Adrenal gland (tissue), 9 donors: ENCODE measurements at regions not wholly inside any gene's neighbourhood (a gene's known extent, or its start where the extent isn't known, plus 50 kb on each side); places are given as distances from the start of the nearest gene placed in this dataset.

Experiments used
- DNase-seq, 7 donors: peaks; one replicate each; pipeline ENCODE4 v3.0.0-alpha.2; 2019 to 2020
- H3K27ac ChIP-seq, 5 donors: fragments of 200-600 bp; sonication (generic) in 4 of 5; 1 replicate in 3 of 5; 2 replicates in 2 of 5; pipeline versions ENCODE4 v1.5.1 to v1.8.0; 2016 to 2020; ENCODE audit warnings: mild to moderate bottlenecking in 1 of 5
- H3K27me3 ChIP-seq: fragments of 200-600 bp; 2 replicates; pipeline ENCODE4 v1.8.0; 2021
- H3K36me3 ChIP-seq, 2 donors: fragments of 200-600 bp; replicated peaks in 1 of 2; 1 replicate in 1 of 2; 2 replicates in 1 of 2; pipeline versions ENCODE4 v1.5.1 to v1.8.0; 2018 to 2022
- H3K4me1 ChIP-seq, 2 donors: fragments of 200-600 bp; replicated peaks in 1 of 2; 1 replicate in 1 of 2; 2 replicates in 1 of 2; pipeline versions ENCODE4 v1.5.1 to v1.8.0; 2018 to 2021
- H3K4me3 ChIP-seq, 4 donors: fragments of 200-600 bp; sonication (generic) in 3 of 4; one replicate each; pipeline ENCODE4 v1.5.1; 2016 to 2018
- H3K9me3 ChIP-seq, 3 donors: fragments of 200-600 bp; sonication (generic) in 1 of 3; replicated peaks in 1 of 3; 1 replicate in 2 of 3; 2 replicates in 1 of 3; pipeline versions ENCODE4 v1.5.1 to v1.8.0; 2016 to 2021
- POLR2A ChIP-seq, 2 donors: fragments of 450-650 bp; IDR thresholded peaks; one replicate each; pipeline ENCODE4 v1.6.1; 2017; ENCODE audit warnings: antibody characterized with exemption in 2 of 2, mild to moderate bottlenecking in 2 of 2, moderate library complexity in 1 of 2
- WGBS, 4 donors: extraction: QIAGEN DNeasy Blood & Tissue Kit in 2 of 4; methylation state at CpG; one replicate each; pipeline versions ENCODE4 v1.1.5 to v1.1.7; 2013 to 2017; 5-methylcytosine and 5-hydroxymethylcytosine counted together
- intact Hi-C, 2 donors: fragments of 100-400 bp; cut with DNase I; formaldehyde crosslinking; loops; one replicate each; pipeline versions ENCODE4 v1.14.1 to v1.15.0; 2022 to 2023
- TF ChIP-seq, protein P1 (sequence below), 6 experiments: fragments of 450-650 bp in 4 of 6; fragments of 200-600 bp in 2 of 6; sonication (generic) in 1 of 6; IDR thresholded peaks; 1 replicate in 5 of 6; 2 replicates in 1 of 6; pipeline versions ENCODE4 v1.5.1 to v1.8.0; 2016 to 2021; ENCODE audit warnings: antibody characterized with exemption in 6 of 6, mild to moderate bottlenecking in 2 of 6, moderate library complexity in 1 of 6
- donor health status: healthy with polysubstance abuse.
- donor health status: Bipolar disorder and iron deficiency.
- donor health status: DM: yes; HTN: yes; CAD: no.
- donor health status: DM: no; HTN: no; CAD: no.
- donor health status: DM: no; HTN: no; CAD: no.

DNA sequence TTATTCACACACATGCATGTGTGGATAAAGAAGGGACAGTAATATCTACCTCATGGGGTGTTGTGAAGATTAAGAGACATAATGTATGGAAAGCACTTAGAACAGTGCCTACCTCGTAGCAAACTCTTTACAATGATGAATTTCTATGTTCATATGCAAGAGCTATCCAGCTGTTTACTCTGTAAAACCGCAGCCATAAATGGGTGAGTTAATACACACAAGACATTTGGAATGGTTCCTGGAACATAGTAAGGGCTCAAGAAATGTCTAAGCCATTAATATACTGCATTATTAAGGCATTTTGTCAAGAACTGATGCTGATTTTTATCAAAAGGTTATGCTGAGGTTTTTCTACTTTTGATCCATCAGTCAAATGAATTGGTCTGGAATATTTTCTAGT lies 1076.2 kb downstream of the TSN start:
- Histone ChIP-seq H3K27ac (no peak overlapping the region), H3K9me3 (no peaks in the 10 kb centered on the region)

DNA sequence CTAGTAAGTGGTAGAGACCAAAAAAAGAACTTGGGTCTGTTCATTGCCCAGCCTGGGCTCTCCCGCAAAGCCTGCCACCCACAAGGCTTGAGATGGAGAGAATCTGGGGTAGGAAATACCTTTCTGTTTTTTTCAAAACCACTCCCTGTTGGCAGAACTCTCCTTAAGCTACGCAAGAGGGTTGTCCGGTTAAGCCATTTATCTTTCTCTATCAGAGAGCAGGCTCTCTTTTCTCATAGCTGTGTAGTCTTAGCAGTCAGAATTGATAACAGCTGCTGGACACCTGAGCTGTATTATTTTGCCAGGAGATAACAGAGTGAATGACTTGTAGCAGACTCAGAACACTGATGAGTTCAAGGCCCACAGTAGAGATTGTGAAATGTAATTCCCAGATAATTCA lies 1088.1 kb downstream of the TSN start:
- no peak overlapping the region for H3K27ac ChIP-seq
- no peak overlapping the region for H3K4me3 ChIP-seq
- H3K36me3 ChIP-seq, result no peaks in the 10 kb centered on the region
- no peak for TF ChIP-seq POLR2A (IDR thresholded peaks at IDR 0.05)
- TF ChIP-seq, protein P1, sequence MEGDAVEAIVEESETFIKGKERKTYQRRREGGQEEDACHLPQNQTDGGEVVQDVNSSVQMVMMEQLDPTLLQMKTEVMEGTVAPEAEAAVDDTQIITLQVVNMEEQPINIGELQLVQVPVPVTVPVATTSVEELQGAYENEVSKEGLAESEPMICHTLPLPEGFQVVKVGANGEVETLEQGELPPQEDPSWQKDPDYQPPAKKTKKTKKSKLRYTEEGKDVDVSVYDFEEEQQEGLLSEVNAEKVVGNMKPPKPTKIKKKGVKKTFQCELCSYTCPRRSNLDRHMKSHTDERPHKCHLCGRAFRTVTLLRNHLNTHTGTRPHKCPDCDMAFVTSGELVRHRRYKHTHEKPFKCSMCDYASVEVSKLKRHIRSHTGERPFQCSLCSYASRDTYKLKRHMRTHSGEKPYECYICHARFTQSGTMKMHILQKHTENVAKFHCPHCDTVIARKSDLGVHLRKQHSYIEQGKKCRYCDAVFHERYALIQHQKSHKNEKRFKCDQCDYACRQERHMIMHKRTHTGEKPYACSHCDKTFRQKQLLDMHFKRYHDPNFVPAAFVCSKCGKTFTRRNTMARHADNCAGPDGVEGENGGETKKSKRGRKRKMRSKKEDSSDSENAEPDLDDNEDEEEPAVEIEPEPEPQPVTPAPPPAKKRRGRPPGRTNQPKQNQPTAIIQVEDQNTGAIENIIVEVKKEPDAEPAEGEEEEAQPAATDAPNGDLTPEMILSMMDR (IDR thresholded peaks at IDR 0.05), result no peak
- peak in 1 of 7 donors; percentile 2 for DNase-seq
- intact Hi-C loops, result no loop called here
- no peaks in the 10 kb centered on the region for H3K4me1 ChIP-seq
- WGBS, 4 donors, result 38 to 51% (median 45%) methylated on average over 3 of the region's 3 CpGs
- H3K27me3 ChIP-seq, result no peaks in the 10 kb centered on the region
- H3K9me3 ChIP-seq, result no peaks in the 10 kb centered on the region

More for the DNA sequence above, 1076.2 kb downstream of the TSN start:
- DNase-seq, result no peak
- H3K4me3 ChIP-seq, result no peak overlapping the region
- H3K27me3 ChIP-seq, result no peaks in the 10 kb centered on the region
- intact Hi-C loops, result no loop called here
- no peak for TF ChIP-seq POLR2A (IDR thresholded peaks at IDR 0.05)
- TF ChIP-seq, protein P1 (IDR thresholded peaks at IDR 0.05), result no peak
- no peaks in the 10 kb centered on the region for H3K36me3 ChIP-seq
- H3K4me1 ChIP-seq, result no peaks in the 10 kb centered on the region
- WGBS, 4 donors, result 60 to 71% (median 65%) methylated on average over 2 of the region's 2 CpGs

DNA sequence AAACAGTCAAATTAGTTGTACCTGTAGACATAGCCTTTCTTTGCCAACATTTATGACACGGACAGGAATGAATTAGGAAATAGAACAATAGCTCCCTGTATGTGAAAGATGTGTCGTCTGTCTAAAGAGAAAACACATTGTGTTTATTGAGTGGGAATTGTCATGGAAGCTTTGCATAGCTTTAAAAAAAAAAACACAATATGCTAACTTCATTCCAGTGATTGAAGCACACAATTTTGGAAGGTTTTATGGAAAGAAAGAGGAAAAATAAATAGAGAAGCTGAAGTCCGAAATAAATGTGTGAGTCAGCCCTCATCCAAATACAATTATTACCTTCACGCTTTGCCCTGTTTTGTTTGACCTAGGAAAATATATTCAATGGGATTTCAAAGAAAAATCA lies 1095.7 kb downstream of the TSN start:
- WGBS, 4 donors, result 77 to 89% (median 84%) methylated on average over 4 of the region's 4 CpGs

DNA sequence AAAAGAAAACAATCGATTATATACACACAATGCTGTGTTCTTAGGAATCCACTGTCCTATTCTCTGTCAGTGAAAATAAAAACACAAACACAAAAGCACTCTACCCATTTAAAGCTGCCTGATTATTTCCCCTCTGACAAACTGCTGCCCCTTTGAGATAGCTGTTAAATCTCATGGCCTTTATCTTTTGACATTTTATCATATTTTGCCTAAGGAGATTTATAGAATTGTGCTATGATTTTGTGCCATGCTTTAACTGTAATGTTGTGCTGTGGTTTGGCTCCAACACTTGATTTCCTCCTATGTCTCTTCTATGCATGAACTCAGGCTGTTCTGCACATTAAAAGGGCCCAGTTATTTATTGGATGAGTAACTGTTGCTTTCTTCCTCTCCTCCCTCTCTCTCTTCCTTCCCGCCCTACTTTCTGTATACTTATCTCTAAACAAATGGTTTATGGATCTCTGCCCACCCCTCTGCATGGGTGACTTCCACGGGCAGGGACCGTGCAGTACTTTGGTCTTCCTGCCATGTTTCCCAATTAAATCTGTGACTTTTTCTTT lies 1096.6 kb downstream of the TSN start:
- no peaks in the 10 kb centered on the region for H3K36me3 ChIP-seq
- no peak overlapping the region for H3K27ac ChIP-seq
- intact Hi-C loops, result no loop called here
- DNase-seq, result no peak
- H3K9me3 ChIP-seq, result no peaks in the 10 kb centered on the region
- 47 to 62% (median 59%) methylated on average over 4 of the region's 4 CpGs for WGBS, 4 donors
- no peak for TF ChIP-seq POLR2A (IDR thresholded peaks at IDR 0.05)
- TF ChIP-seq, protein P1 (IDR thresholded peaks at IDR 0.05), result no peak
- H3K4me3 ChIP-seq, result no peak overlapping the region
- no peaks in the 10 kb centered on the region for H3K4me1 ChIP-seq
- H3K27me3 ChIP-seq, result no peaks in the 10 kb centered on the region

More for the DNA sequence above, 1095.7 kb downstream of the TSN start:
- no peaks in the 10 kb centered on the region for H3K9me3 ChIP-seq
- no peaks in the 10 kb centered on the region for H3K4me1 ChIP-seq
- TF ChIP-seq, protein P1 (IDR thresholded peaks at IDR 0.05), result no peak
- no peak for TF ChIP-seq POLR2A (IDR thresholded peaks at IDR 0.05)
- H3K27me3 ChIP-seq, result no peaks in the 10 kb centered on the region
- H3K36me3 ChIP-seq, result no peaks in the 10 kb centered on the region
- intact Hi-C loops, result no loop called here
- H3K4me3 ChIP-seq, result no peak overlapping the region
- no peak overlapping the region for H3K27ac ChIP-seq
- no peak for DNase-seq
